Panc1 (cell line): ENCODE measurements at regions not wholly inside any gene's neighbourhood (a gene's known extent, or its start where the extent isn't known, plus 50 kb on each side); places are given as distances from the start of the nearest gene placed in this dataset.

Experiments used
- CTCF ChIP-seq: fragments of 450-650 bp; IDR thresholded peaks from 2 replicates; pipeline ENCODE4 v1.5.1; 2017; ENCODE audit warnings: mild to moderate bottlenecking
- POLR2AphosphoS5 ChIP-seq: IDR thresholded peaks from 2 replicates; pipeline ENCODE4 v1.6.1; 2012; ENCODE audit warnings: mild to moderate bottlenecking, low read depth, low read length, moderate library complexity
- SIN3A ChIP-seq: IDR thresholded peaks from 2 replicates; pipeline ENCODE4 v1.6.1; 2012; ENCODE audit warnings: low read depth, mild to moderate bottlenecking, low read length, moderate library complexity, borderline replicate concordance; ENCODE audit not compliant: insufficient read depth

- TF ChIP-seq CTCF = no peak
- no peak for TF ChIP-seq POLR2AphosphoS5
- TF ChIP-seq SIN3A = no peak
Measured at GRCh38 chr1:164937291-164937690, 378.3 kb downstream of the PBX1 start.
